GM12892 (cell line): ENCODE measurements at regions not wholly inside any gene's neighbourhood (a gene's known extent, or its start where the extent isn't known, plus 50 kb on each side); places are given as distances from the start of the nearest gene placed in this dataset.

Experiments used
- DNase-seq: peaks from one replicate; pipeline ENCODE4 v3.0.0; 2011; ENCODE audit not compliant: insufficient read length
- FAIRE-seq: peaks from 2 replicates; lab custom pipeline; 2011; peaks lifted over from hg19 to GRCh38; lab: Jason Lieb, UNC
- POLR2A ChIP-seq: IDR thresholded peaks from 2 replicates; pipeline ENCODE4 v1.6.1; 2011; ENCODE audit warnings: low read depth, low read length, control low read depth
- POLR2AphosphoS5 ChIP-seq: IDR thresholded peaks from 2 replicates; pipeline ENCODE4 v1.6.1; 2011; ENCODE audit warnings: low read depth, low read length, control low read depth
- TAF1 ChIP-seq: IDR thresholded peaks from 2 replicates; pipeline ENCODE4 v1.6.1; 2011; ENCODE audit warnings: low read depth, mild to moderate bottlenecking, control low read depth, low read length, borderline replicate concordance

- FAIRE-seq (no peak), DNase-seq (no peak)
- no peak for TF ChIP-seq POLR2A
- no peak for TF ChIP-seq POLR2AphosphoS5
- no peak for TF ChIP-seq TAF1
Observed at GRCh38 chr21:27391990-27392389, 425.1 kb upstream of the ADAMTS5 start.

- no peak for DNase-seq
- FAIRE-seq: no peak
- TF ChIP-seq POLR2A (no peak), TAF1 (no peak), POLR2AphosphoS5 (no peak)
Observed at GRCh38 chr21:27390384-27390783, 423.5 kb upstream of the ADAMTS5 start.

- DNase-seq: no peak
- TF ChIP-seq TAF1 (no peak), POLR2AphosphoS5 (no peak), POLR2A (no peak)
- no peak for FAIRE-seq
Observed at GRCh38 chr21:27388825-27389224, 421.9 kb upstream of the ADAMTS5 start.

- DNase-seq: no peak
- no peak for FAIRE-seq
- no peak for TF ChIP-seq POLR2A
- no peak for TF ChIP-seq POLR2AphosphoS5
- no peak for TF ChIP-seq TAF1
Observed at GRCh38 chr21:27382404-27382803, 415.5 kb upstream of the ADAMTS5 start.

GRCh38 chr21:27380303-27380702 is 413.4 kb upstream of the ADAMTS5 start:
- TF ChIP-seq POLR2A (no peak), TAF1 (no peak)
- DNase-seq: no peak
- no peak for FAIRE-seq

- no peak for DNase-seq
- no peak for FAIRE-seq
- no peak for TF ChIP-seq POLR2AphosphoS5
- TF ChIP-seq TAF1: no peak
- no peak for TF ChIP-seq POLR2A
Observed at GRCh38 chr21:27379354-27379753, 412.5 kb upstream of the ADAMTS5 start.

- FAIRE-seq (no peak), DNase-seq (no peak)
- TF ChIP-seq TAF1 (no peak), POLR2AphosphoS5 (no peak), POLR2A (no peak)
Observed at GRCh38 chr21:27372381-27372780, 405.5 kb upstream of the ADAMTS5 start.

GRCh38 chr21:27371975-27372331 is 405.1 kb upstream of the ADAMTS5 start:
- DNase-seq: no peak
- TF ChIP-seq POLR2AphosphoS5 (no peak), TAF1 (no peak), POLR2A (no peak)
- FAIRE-seq: no peak

GRCh38 chr21:27371115-27371974 is 404.5 kb upstream of the ADAMTS5 start:
- FAIRE-seq (no peak), DNase-seq (no peak)
- TF ChIP-seq TAF1: no peak

- TF ChIP-seq POLR2A (no peak), TAF1 (no peak), POLR2AphosphoS5 (no peak)
- FAIRE-seq (no peak), DNase-seq (no peak)
Observed at GRCh38 chr21:27369978-27370571, 403.2 kb upstream of the ADAMTS5 start.

GRCh38 chr21:27369234-27369633 is 402.3 kb upstream of the ADAMTS5 start:
- TF ChIP-seq POLR2A (no peak), POLR2AphosphoS5 (no peak), TAF1 (no peak)
- no peak for DNase-seq
- FAIRE-seq: no peak

GRCh38 chr21:27366646-27367235 is 399.9 kb upstream of the ADAMTS5 start:
- no peak for FAIRE-seq
- TF ChIP-seq TAF1 (no peak), POLR2AphosphoS5 (no peak), POLR2A (no peak)
- DNase-seq: no peak

- TF ChIP-seq TAF1 (no peak), POLR2A (no peak), POLR2AphosphoS5 (no peak)
- DNase-seq: no peak
- no peak for FAIRE-seq
Observed at GRCh38 chr21:27366036-27366435, 399.1 kb upstream of the ADAMTS5 start.
